H1 (cell line): ENCODE measurements at regions not wholly inside any gene's neighbourhood (a gene's known extent, or its start where the extent isn't known, plus 50 kb on each side); places are given as distances from the start of the nearest gene placed in this dataset.

Experiments used
- CTCF ChIA-PET: fragments of 300-600 bp; sonication (Branson Sonifier 250); formaldehyde crosslinking; loops from one replicate; lab custom pipeline; 2021; ENCODE audit not compliant: partially characterized antibody; lab: Charles Lee
- POLR2A ChIA-PET: fragments of 300-600 bp; sonication (Branson Sonifier 250); formaldehyde crosslinking; loops from one replicate; lab custom pipeline; 2021; ENCODE audit warnings: inconsistent platforms; ENCODE audit not compliant: partially characterized antibody; lab: Charles Lee
- DNase-seq, 2 experiments: peaks; one replicate each; pipeline versions ENCODE4 v3.0.0 to v3.0.0-alpha.2; 2010 to 2022; ENCODE audit warnings: low spot score in 2 of 2, low read depth in 1 of 2, mixed read lengths in 1 of 2
- FAIRE-seq: peaks from 2 replicates; lab custom pipeline; 2011; peaks lifted over from hg19 to GRCh38; lab: Jason Lieb, UNC
- H2AFZ ChIP-seq: 2 replicates; pipeline ENCODE4 v1.8.1; 2012; ENCODE audit warnings: low read length, inconsistent platforms
- H2AK5ac ChIP-seq: 2 replicates; pipeline ENCODE4 v1.6.1; 2013; ENCODE audit warnings: low read depth, low read length
- H2BK120ac ChIP-seq: replicated peaks from 2 replicates; pipeline ENCODE3; 2013; ENCODE audit warnings: low read depth, low read length, inconsistent platforms
- H2BK12ac ChIP-seq: 2 replicates; pipeline ENCODE4 v1.6.1; 2013; ENCODE audit warnings: low read depth, low read length
- H2BK15ac ChIP-seq: 2 replicates; pipeline ENCODE4 v1.6.1; 2013; ENCODE audit warnings: low read length
- H2BK20ac ChIP-seq: 2 replicates; pipeline ENCODE4 v1.6.1; 2013; ENCODE audit warnings: low read length
- H2BK5ac ChIP-seq: 2 replicates; pipeline ENCODE4 v1.6.1; 2013; ENCODE audit warnings: low read depth, low read length
- H3K14ac ChIP-seq: 2 replicates; pipeline ENCODE4 v1.6.1; 2013; ENCODE audit warnings: inconsistent platforms; ENCODE audit not compliant: insufficient read length
- H3K18ac ChIP-seq: 2 replicates; pipeline ENCODE4 v1.6.1; 2013; ENCODE audit warnings: low read length; ENCODE audit errors: extremely low read depth
- H3K23ac ChIP-seq: 2 replicates; pipeline ENCODE4 v1.6.1; 2013; ENCODE audit warnings: inconsistent platforms; ENCODE audit not compliant: insufficient read length
- H3K23me2 ChIP-seq: 2 replicates; pipeline ENCODE4 v1.6.1; 2013; ENCODE audit warnings: low read depth, low read length
- H3K27ac ChIP-seq: 2 replicates; pipeline ENCODE4 v1.6.1; 2011; ENCODE audit warnings: low read depth, low read length, inconsistent platforms
- H3K27me3 ChIP-seq, 4 experiments: replicated peaks in 1 of 4; 1 replicate in 1 of 4; 2 replicates in 3 of 4; pipeline versions ENCODE4 v1.6.1 to v1.8.1; 2011 to 2013; ENCODE audit warnings: low read length in 3 of 4, mild to moderate bottlenecking in 3 of 4, inconsistent platforms in 2 of 4, mixed read lengths in 2 of 4, moderate library complexity in 1 of 4; ENCODE audit not compliant: control insufficient read depth in 3 of 4, insufficient read depth in 3 of 4; ENCODE audit errors: extremely low read depth in 1 of 4
- H3K36me3 ChIP-seq, 4 experiments: 2 replicates each; pipeline versions ENCODE4 v1.6.1 to v1.8.1; 2011 to 2013; ENCODE audit warnings: mild to moderate bottlenecking in 4 of 4, low read length in 3 of 4, moderate library complexity in 2 of 4, control low read depth in 1 of 4, inconsistent platforms in 1 of 4; ENCODE audit not compliant: insufficient read depth in 4 of 4, control insufficient read depth in 2 of 4
- H3K4ac ChIP-seq: replicated peaks from 2 replicates; pipeline ENCODE3; 2013; ENCODE audit warnings: low read length, low read depth, mixed read lengths, inconsistent platforms; ENCODE audit not compliant: insufficient read length
- H3K4me1 ChIP-seq, 4 experiments: replicated peaks in 1 of 4; 1 replicate in 1 of 4; 2 replicates in 3 of 4; pipeline versions ENCODE4 v1.6.1 to v1.8.1; 2011 to 2013; ENCODE audit warnings: low read length in 3 of 4, inconsistent platforms in 2 of 4, mixed read lengths in 1 of 4; ENCODE audit not compliant: insufficient read depth in 4 of 4, control insufficient read depth in 3 of 4
- H3K4me2 ChIP-seq, 2 experiments: 2 replicates each; pipeline versions ENCODE4 v1.6.1 to v1.8.1; 2011 to 2013; ENCODE audit warnings: low read depth in 2 of 2, low read length in 2 of 2, control low read depth in 1 of 2, inconsistent platforms in 1 of 2, mild to moderate bottlenecking in 1 of 2; ENCODE audit not compliant: insufficient read depth in 1 of 2
- H3K4me3 ChIP-seq, 4 experiments: fragments of 200-600, 300-600 bp in 1 of 4; sonication (generic), shearing (Covaris generic), sonication (Bioruptor Twin) in 1 of 4; 2 replicates each; pipeline versions ENCODE4 v1.5.1 to v1.8.1; 2011 to 2016; ENCODE audit warnings: low read length in 4 of 4, low read depth in 3 of 4, control low read depth in 2 of 4, inconsistent platforms in 2 of 4, mild to moderate bottlenecking in 2 of 4, mixed read lengths in 1 of 4, moderate library complexity in 1 of 4; ENCODE audit not compliant: insufficient read depth in 2 of 4; ENCODE audit errors: extremely low read depth in 1 of 4
- H3K56ac ChIP-seq: replicated peaks from 2 replicates; pipeline ENCODE3; 2013; ENCODE audit warnings: low read depth, mild to moderate bottlenecking, mixed read lengths, low read length, inconsistent platforms; ENCODE audit not compliant: insufficient read length
- H3K79me1 ChIP-seq: 2 replicates; pipeline ENCODE4 v1.6.1; 2013; ENCODE audit warnings: low read depth, low read length, control low read depth
- H3K79me2 ChIP-seq, 2 experiments: 2 replicates each; pipeline versions ENCODE4 v1.6.1 to v1.8.1; 2012 to 2013; ENCODE audit warnings: low read length in 2 of 2, mild to moderate bottlenecking in 2 of 2, inconsistent platforms in 1 of 2; ENCODE audit not compliant: insufficient read depth in 2 of 2, control insufficient read depth in 1 of 2
- H3K9ac ChIP-seq, 4 experiments: replicated peaks in 1 of 4; 1 replicate in 1 of 4; 2 replicates in 3 of 4; pipeline versions ENCODE4 v1.6.1 to v1.8.1; 2011 to 2013; ENCODE audit warnings: low read depth in 3 of 4, low read length in 3 of 4, control low read depth in 2 of 4, mild to moderate bottlenecking in 2 of 4, moderate library complexity in 2 of 4, inconsistent platforms in 1 of 4; ENCODE audit errors: extremely low read depth in 1 of 4
- H3K9me3 ChIP-seq, 2 experiments: 2 replicates each; pipeline versions ENCODE4 v1.6.1 to v1.8.1; 2012 to 2013; ENCODE audit warnings: mild to moderate bottlenecking in 2 of 2, moderate library complexity in 2 of 2, control low read depth in 1 of 2, inconsistent platforms in 1 of 2, low read depth in 1 of 2, low read length in 1 of 2, mixed read lengths in 1 of 2; ENCODE audit not compliant: insufficient read depth in 2 of 2
- H4K20me1 ChIP-seq, 2 experiments: replicated peaks in 1 of 2; 2 replicates each; pipeline versions ENCODE3 to v1.8.1; 2011 to 2013; ENCODE audit warnings: inconsistent platforms in 2 of 2, low read length in 2 of 2, mild to moderate bottlenecking in 1 of 2; ENCODE audit not compliant: insufficient read depth in 2 of 2, control insufficient read depth in 1 of 2
- H4K5ac ChIP-seq: 2 replicates; pipeline ENCODE4 v1.6.1; 2013; ENCODE audit warnings: low read length, low read depth, mixed read lengths, inconsistent platforms; ENCODE audit not compliant: insufficient read length
- H4K8ac ChIP-seq: 2 replicates; pipeline ENCODE4 v1.8.0; 2013; ENCODE audit warnings: mild to moderate bottlenecking, moderate library complexity, low read length, inconsistent platforms; ENCODE audit not compliant: insufficient read depth; ENCODE audit errors: extremely low read depth
- H4K91ac ChIP-seq: replicated peaks from 2 replicates; pipeline ENCODE3; 2013; ENCODE audit warnings: low read length, mixed read lengths, inconsistent platforms; ENCODE audit not compliant: insufficient read length
- CBX5 ChIP-seq: fragments of 300-800, 300-1000 bp; sonication (generic); IDR thresholded peaks from 2 replicates; pipeline ENCODE4 v1.7.1; 2016; ENCODE audit warnings: antibody characterized with exemption, low read length, low read depth
- EGR1 ChIP-seq: IDR thresholded peaks from 2 replicates; pipeline ENCODE4 v1.6.1; 2011; ENCODE audit warnings: low read depth, low read length, borderline replicate concordance
- FOSL1 ChIP-seq: IDR thresholded peaks from 2 replicates; pipeline ENCODE4 v1.6.1; 2011; ENCODE audit warnings: mild to moderate bottlenecking, low read depth, low read length, moderate library complexity; ENCODE audit not compliant: insufficient read depth
- PHF8 ChIP-seq: fragments of 200-600 bp; sonication (generic); conservative IDR thresholded peaks from 2 replicates; pipeline ENCODE4 v1.7.1; 2012; ENCODE audit warnings: low read depth, mild to moderate bottlenecking, inconsistent platforms, low read length, moderate library complexity
- TAF7 ChIP-seq: optimal IDR thresholded peaks from 2 replicates; pipeline ENCODE3; 2011; ENCODE audit warnings: low read depth, mild to moderate bottlenecking, inconsistent platforms, low read length, moderate library complexity, borderline replicate concordance
- ZNF274 ChIP-seq: IDR thresholded peaks from 2 replicates; pipeline ENCODE4 v1.7.0; 2012; ENCODE audit warnings: low read length, borderline replicate concordance; ENCODE audit errors: extremely low read depth
- WGBS, 2 experiments: shearing (Covaris generic) in 1 of 2; methylation state at CpG; one replicate each; pipeline versions ENCODE4 v1.1.6 to v1.1.7; 2013 to 2015; ENCODE audit warnings: low lambda C conversion rate in 2 of 2, mixed read lengths in 2 of 2, inconsistent platforms in 1 of 2, low coverage in 1 of 2, missing lambda C conversion rate in 1 of 2; ENCODE audit not compliant: insufficient replicate concordance in 2 of 2, insufficient coverage in 1 of 2, insufficient read length in 1 of 2; ENCODE audit errors: extremely low coverage in 1 of 2, missing lambda C conversion rate in 1 of 2; 5-methylcytosine and 5-hydroxymethylcytosine counted together

DNA sequence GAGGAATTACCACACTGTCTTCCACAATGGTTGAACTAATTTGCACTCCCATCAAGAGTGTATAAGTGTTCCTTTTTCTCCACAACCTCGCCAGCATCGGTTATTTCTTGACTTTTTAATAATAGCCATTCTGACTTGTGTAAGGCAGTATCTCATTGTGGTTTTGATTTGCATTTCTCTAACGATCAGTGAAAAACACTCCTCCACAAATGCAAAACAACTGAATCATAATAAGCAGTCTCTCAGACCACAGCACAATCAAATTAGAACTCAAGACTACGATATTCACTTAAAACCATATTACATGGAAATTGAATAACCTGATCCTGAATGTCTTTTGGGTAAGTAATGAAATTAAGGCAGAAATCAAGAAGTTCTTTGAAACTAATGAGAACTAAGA is 371.7 kb downstream of the CXXC4 start:
- Histone ChIP-seq H3K36me3 (no peaks in the 10 kb centered on the region), H3K79me2 (no peaks in the 10 kb centered on the region), H2BK120ac (no peak overlapping the region), H2AK5ac (no peak overlapping the region), H4K91ac (no peak overlapping the region), H3K27me3 (no peaks in the 10 kb centered on the region), H3K4ac (no peak overlapping the region), H3K56ac (no peak overlapping the region), H4K20me1 (no peaks in the 10 kb centered on the region), H3K14ac (no peak overlapping the region), H4K8ac (no peak overlapping the region), H2BK15ac (no peak overlapping the region), H2BK12ac (no peak overlapping the region), H3K4me2 (no peak overlapping the region), H3K4me1 (no peaks in the 10 kb centered on the region), H3K23ac (no peak overlapping the region), H2BK20ac (no peak overlapping the region), H4K5ac (no peak overlapping the region), H3K18ac (no peak overlapping the region)
- FAIRE-seq = no peak
- ChIA-PET POLR2A (no interaction called here), CTCF (no interaction called here)
- TF ChIP-seq TAF7 (no peak), CBX5 (no peak), FOSL1 (no peak), PHF8 (no peak), ZNF274 (no peak), EGR1 (no peak)
- TF ChIP-seq, all 59 proteins: peak for 0
- WGBS, 2 experiments = 74% methylated on average over 4 of the region's 4 CpGs; no CpG with 5 or more reads in 1 of the 2 experiments
- Histone ChIP-seq H3K23me2 (no peaks in the 10 kb centered on the region), H3K79me1 (no peaks in the 10 kb centered on the region), H2AFZ (no peak overlapping the region), H3K9ac (no peak overlapping the region), H3K27ac (no peak overlapping the region), H3K4me3 (no peak overlapping the region), H3K9me3 (no peaks in the 10 kb centered on the region), H2BK5ac (no peak overlapping the region)
- DNase-seq = no peak
